Stomach (tissue), 8 donors: ENCODE measurements at regions not wholly inside any gene's neighbourhood (a gene's known extent, or its start where the extent isn't known, plus 50 kb on each side); places are given as distances from the start of the nearest gene placed in this dataset.

Experiments
- DNase-seq, 2 donors: peaks; one replicate each; pipeline versions ENCODE4 v3.0.0 to v3.0.0-alpha.2; 2013 to 2019
- H3K27ac ChIP-seq, 5 donors: fragments of 200-600 bp in 4 of 5; sonication (generic) in 4 of 5; one replicate each; pipeline ENCODE4 v1.5.1; 2013 to 2019; ENCODE audit warnings: mild to moderate bottlenecking in 1 of 5, moderate library complexity in 1 of 5
- H3K27me3 ChIP-seq, 3 donors: fragments of 200-600 bp; sonication (generic); one replicate each; pipeline ENCODE4 v1.5.1; 2017 to 2019; ENCODE audit warnings: mixed run types in 1 of 3
- H3K36me3 ChIP-seq, 4 donors: fragments of 200-600 bp; sonication (generic); 1 replicate in 3 of 4; 2 replicates in 1 of 4; pipeline ENCODE4 v1.5.1; 2016 to 2019
- H3K4me1 ChIP-seq, 4 donors: fragments of 200-600 bp; sonication (generic); one replicate each; pipeline ENCODE4 v1.5.1; 2016 to 2019
- H3K4me3 ChIP-seq, 4 donors: fragments of 200-600 bp; sonication (generic) in 3 of 4; one replicate each; pipeline ENCODE4 v1.5.1; 2016 to 2019; ENCODE audit warnings: mild to moderate bottlenecking in 1 of 4
- H3K9me3 ChIP-seq, 4 donors: fragments of 200-600 bp; sonication (generic); one replicate each; pipeline ENCODE4 v1.5.1; 2016 to 2019
- CTCF ChIP-seq, 7 experiments: fragments of 450-650 bp in 4 of 7; fragments of 200-600 bp in 3 of 7; sonication (generic) in 3 of 7; IDR thresholded peaks; one replicate each; pipeline ENCODE4 v1.5.1; 2016 to 2019; ENCODE audit warnings: antibody characterized with exemption in 7 of 7, control low read depth in 2 of 7, mild to moderate bottlenecking in 1 of 7
- EP300 ChIP-seq: sonication (generic); formaldehyde crosslinking; IDR thresholded peaks from one replicate; pipeline ENCODE4 v1.6.1; 2017; ENCODE audit warnings: antibody characterized with exemption
- POLR2A ChIP-seq, 4 donors: fragments of 450-650 bp; IDR thresholded peaks; one replicate each; pipeline ENCODE4 v1.6.1; 2016; ENCODE audit warnings: antibody characterized with exemption in 4 of 4, control low read depth in 2 of 4, mild to moderate bottlenecking in 1 of 4, moderate library complexity in 1 of 4
- POLR2AphosphoS5 ChIP-seq, 3 donors: sonication (generic); formaldehyde crosslinking; IDR thresholded peaks; one replicate each; pipeline ENCODE4 v1.6.1; 2016; ENCODE audit warnings: antibody characterized with exemption in 3 of 3
- WGBS, 5 donors: extraction: QIAGEN DNeasy Blood & Tissue Kit in 3 of 5; methylation state at CpG; one replicate each; pipeline versions ENCODE4 v1.1.5 to v1.1.7; 2013 to 2018; 5-methylcytosine and 5-hydroxymethylcytosine counted together
- intact Hi-C: fragments of 100-400 bp; cut with DNase I; formaldehyde crosslinking; loops from one replicate; pipeline ENCODE4 v1.15.1; 2023; ENCODE audit warnings: low total_unique reads
- donor health status: healthy with polysubstance abuse.
- donor health status: Bipolar disorder and iron deficiency.
- donor health status: healthy.

- Histone ChIP-seq H3K36me3 (no peaks in the 10 kb centered on the region), H3K4me3 (no peak overlapping the region), H3K27ac (no peak overlapping the region), H3K27me3 (no peaks in the 10 kb centered on the region), H3K9me3 (no peaks in the 10 kb centered on the region), H3K4me1 (no peaks in the 10 kb centered on the region)
- no peak for TF ChIP-seq CTCF (IDR thresholded peaks at IDR 0.05)
- no peak for TF ChIP-seq EP300
- TF ChIP-seq POLR2AphosphoS5 (IDR thresholded peaks at IDR 0.05) = no peak
- TF ChIP-seq POLR2A (IDR thresholded peaks at IDR 0.05) = no peak
- intact Hi-C loops = no loop called here
- DNase-seq = no peak
- 49 to 57% (median 52%) methylated on average over 1 of the region's 1 CpG for WGBS, 5 donors
These were observed 260.5 kb downstream of the GPAM start for GRCh38 chr10:111923032-111923431.

GRCh38 chr10:111926286-111926685 lies 257.3 kb downstream of the GPAM start:
- DNase-seq = no peak
- 66 to 74% (median 69%) methylated on average over 6 of the region's 6 CpGs for WGBS, 5 donors
- Histone ChIP-seq H3K9me3 (peaks cover 0 to 6% (median 2%) of the 10 kb centered on the region in 4 donors), H3K27me3 (no peaks in the 10 kb centered on the region), H3K4me3 (no peak overlapping the region), H3K4me1 (no peaks in the 10 kb centered on the region), H3K36me3 (no peaks in the 10 kb centered on the region), H3K27ac (no peak overlapping the region)
- intact Hi-C loops = no loop called here
- no peak for TF ChIP-seq POLR2A (IDR thresholded peaks at IDR 0.05)
- TF ChIP-seq EP300 = no peak
- TF ChIP-seq POLR2AphosphoS5 (IDR thresholded peaks at IDR 0.05) = no peak
- no peak for TF ChIP-seq CTCF (IDR thresholded peaks at IDR 0.05)

GRCh38 chr10:111933937-111934336 lies 249.6 kb downstream of the GPAM start:
- H3K4me1 ChIP-seq = no peaks in the 10 kb centered on the region
- H3K9me3 ChIP-seq = peaks cover 0 to 9% (median 2%) of the 10 kb centered on the region in 4 donors
- H3K27ac ChIP-seq = no peak overlapping the region
- DNase-seq = no peak
- 60 to 71% (median 70%) methylated on average over 5 of the region's 5 CpGs for WGBS, 5 donors
- intact Hi-C loops = no loop called here
- H3K27me3 ChIP-seq = no peaks in the 10 kb centered on the region
- TF ChIP-seq CTCF (IDR thresholded peaks at IDR 0.05) = no peak
- no peak for TF ChIP-seq POLR2A (IDR thresholded peaks at IDR 0.05)
- TF ChIP-seq POLR2AphosphoS5 (IDR thresholded peaks at IDR 0.05) = no peak
- no peak for TF ChIP-seq EP300
- no peak overlapping the region for H3K4me3 ChIP-seq
- H3K36me3 ChIP-seq = no peaks in the 10 kb centered on the region

- DNase-seq = no peak
- Histone ChIP-seq H3K4me3 (no peak overlapping the region), H3K36me3 (no peaks in the 10 kb centered on the region), H3K9me3 (peaks cover 0 to 4% (median 0%) of the 10 kb centered on the region in 4 donors), H3K4me1 (no peaks in the 10 kb centered on the region), H3K27me3 (no peaks in the 10 kb centered on the region), H3K27ac (no peak overlapping the region)
- TF ChIP-seq POLR2A (IDR thresholded peaks at IDR 0.05) = no peak
- no peak for TF ChIP-seq EP300
- WGBS, 5 donors = 70 to 92% (median 81%) methylated on average over 1 of the region's 1 CpG
- intact Hi-C loops = no loop called here
These were observed 248.6 kb downstream of the GPAM start for GRCh38 chr10:111934931-111935330.

GRCh38 chr10:111936143-111936542 lies 247.4 kb downstream of the GPAM start:
- H3K27ac ChIP-seq = no peak overlapping the region
- TF ChIP-seq CTCF (IDR thresholded peaks at IDR 0.05) (no peak), POLR2AphosphoS5 (IDR thresholded peaks at IDR 0.05) (no peak), EP300 (no peak), POLR2A (IDR thresholded peaks at IDR 0.05) (no peak)
- peaks cover 0 to 4% (median 0%) of the 10 kb centered on the region in 4 donors for H3K9me3 ChIP-seq
- H3K4me1 ChIP-seq = no peaks in the 10 kb centered on the region
- no peak for DNase-seq
- no peaks in the 10 kb centered on the region for H3K36me3 ChIP-seq
- intact Hi-C loops = no loop called here
- H3K4me3 ChIP-seq = no peak overlapping the region
- no peaks in the 10 kb centered on the region for H3K27me3 ChIP-seq
- 71 to 80% (median 75%) methylated on average over 3 of the region's 3 CpGs for WGBS, 5 donors
